Limb (tissue), 2 donors: ENCODE measurements at regions not wholly inside any gene's neighbourhood (a gene's known extent, or its start where the extent isn't known, plus 50 kb on each side); places are given as distances from the start of the nearest gene placed in this dataset.

ENCODE experiments used
- DNase-seq, 2 donors: peaks; one replicate each; pipeline ENCODE4 v3.0.0-alpha.2; 2016; ENCODE audit errors: extremely low spot score in 2 of 2

GRCh38 chr12:63319936-63320633 is 169.1 kb upstream of the AVPR1A start:
- DNase-seq: no peak

GRCh38 chr12:63319386-63319785 is 168.4 kb upstream of the AVPR1A start:
- no peak for DNase-seq

GRCh38 chr12:63318933-63319332 is 167.9 kb upstream of the AVPR1A start:
- DNase-seq: no peak

- DNase-seq: no peak
Observed at GRCh38 chr12:63318313-63318712, 167.3 kb upstream of the AVPR1A start.

- no peak for DNase-seq
Observed at GRCh38 chr12:63317880-63318279, 166.9 kb upstream of the AVPR1A start.

- DNase-seq: no peak
Observed at GRCh38 chr12:63317286-63317846, 166.4 kb upstream of the AVPR1A start.

- DNase-seq: no peak
Observed at GRCh38 chr12:63313139-63313538, 162.1 kb upstream of the AVPR1A start.

GRCh38 chr12:63308671-63309070 is 157.7 kb upstream of the AVPR1A start:
- DNase-seq: no peak

GRCh38 chr12:63307849-63308248 is 156.8 kb upstream of the AVPR1A start:
- no peak for DNase-seq

- no peak for DNase-seq
Observed at GRCh38 chr12:63305901-63306875, 155.2 kb upstream of the AVPR1A start.

GRCh38 chr12:63304887-63305316 is 153.9 kb upstream of the AVPR1A start:
- no peak for DNase-seq

GRCh38 chr12:63302941-63303536 is 152.0 kb upstream of the AVPR1A start:
- DNase-seq: no peak

GRCh38 chr12:63302269-63302940 is 151.4 kb upstream of the AVPR1A start:
- DNase-seq: no peak

- no peak for DNase-seq
Observed at GRCh38 chr12:63301311-63301710, 150.3 kb upstream of the AVPR1A start.

- DNase-seq: no peak
Observed at GRCh38 chr12:63298386-63298930, 147.5 kb upstream of the AVPR1A start.

GRCh38 chr12:63294327-63294632 is 143.3 kb upstream of the AVPR1A start:
- DNase-seq: peak in 1 of 2 donors; percentile 37

- peak in 1 of 2 donors; percentile 34 for DNase-seq
Observed at GRCh38 chr12:63292471-63293221, 141.6 kb upstream of the AVPR1A start.

- DNase-seq: no peak
Observed at GRCh38 chr12:63276537-63277365, 125.8 kb upstream of the AVPR1A start.

- no peak for DNase-seq
Observed at GRCh38 chr12:63266988-63267387, 116.0 kb upstream of the AVPR1A start.
